ENCODE measurements at regions not wholly inside any gene's neighbourhood (a gene's known extent, or its start where the extent isn't known, plus 50 kb on each side); places are given as distances from the start of the nearest gene placed in this dataset.

DNA sequence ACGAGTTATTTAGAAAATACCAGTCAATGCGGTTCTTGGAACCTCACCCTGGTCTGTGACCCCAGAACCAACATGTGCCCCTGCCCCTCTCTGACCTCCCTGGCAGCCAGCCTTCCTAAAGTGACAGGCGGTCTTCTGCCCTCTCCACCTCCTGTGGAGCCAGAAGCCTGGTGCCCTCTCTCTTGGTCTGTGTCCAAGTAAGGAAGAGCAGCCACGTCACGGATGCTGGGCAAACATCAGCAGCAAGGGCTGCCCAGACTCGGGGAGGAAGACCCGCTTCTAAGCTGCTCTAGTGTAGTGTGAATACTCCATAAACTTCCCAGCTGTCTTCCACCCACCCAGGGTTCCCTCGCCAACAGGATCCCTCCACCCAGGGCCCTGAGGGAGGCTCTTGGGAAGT lies 272.4 kb downstream of the BMP7 start:
- no peak for DNase-seq (ENCODE audit: low read depth)
- no peak overlapping the region for H3K4me3 ChIP-seq (ENCODE audit: low read depth, low read length)
- TF ChIP-seq, protein P1, sequence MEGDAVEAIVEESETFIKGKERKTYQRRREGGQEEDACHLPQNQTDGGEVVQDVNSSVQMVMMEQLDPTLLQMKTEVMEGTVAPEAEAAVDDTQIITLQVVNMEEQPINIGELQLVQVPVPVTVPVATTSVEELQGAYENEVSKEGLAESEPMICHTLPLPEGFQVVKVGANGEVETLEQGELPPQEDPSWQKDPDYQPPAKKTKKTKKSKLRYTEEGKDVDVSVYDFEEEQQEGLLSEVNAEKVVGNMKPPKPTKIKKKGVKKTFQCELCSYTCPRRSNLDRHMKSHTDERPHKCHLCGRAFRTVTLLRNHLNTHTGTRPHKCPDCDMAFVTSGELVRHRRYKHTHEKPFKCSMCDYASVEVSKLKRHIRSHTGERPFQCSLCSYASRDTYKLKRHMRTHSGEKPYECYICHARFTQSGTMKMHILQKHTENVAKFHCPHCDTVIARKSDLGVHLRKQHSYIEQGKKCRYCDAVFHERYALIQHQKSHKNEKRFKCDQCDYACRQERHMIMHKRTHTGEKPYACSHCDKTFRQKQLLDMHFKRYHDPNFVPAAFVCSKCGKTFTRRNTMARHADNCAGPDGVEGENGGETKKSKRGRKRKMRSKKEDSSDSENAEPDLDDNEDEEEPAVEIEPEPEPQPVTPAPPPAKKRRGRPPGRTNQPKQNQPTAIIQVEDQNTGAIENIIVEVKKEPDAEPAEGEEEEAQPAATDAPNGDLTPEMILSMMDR (IDR thresholded peaks at IDR 0.05; ENCODE audit: insufficient read depth, low read depth, low read length, missing control alignments): no peak

DNA sequence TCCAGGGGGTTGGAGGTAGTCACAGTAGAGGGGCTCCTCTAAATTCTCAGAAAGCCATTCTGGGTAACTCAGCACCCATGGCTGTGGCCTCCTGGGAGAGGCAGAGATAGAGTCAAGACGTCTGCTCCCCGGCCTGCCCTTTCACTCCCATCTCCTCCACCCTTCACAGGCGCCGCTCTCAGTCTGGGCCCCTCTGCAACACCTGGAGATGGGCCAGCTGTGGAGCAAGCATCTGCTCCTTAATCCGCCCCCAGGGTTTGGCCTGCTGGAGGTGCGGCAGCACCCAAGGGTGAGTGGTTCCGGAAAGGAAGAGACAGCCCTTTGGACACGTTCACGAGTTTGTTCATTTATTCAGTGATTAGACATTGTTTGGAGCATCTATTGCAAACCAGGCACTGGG lies 271.3 kb downstream of the BMP7 start:
- TF ChIP-seq, protein P1 (IDR thresholded peaks at IDR 0.05; ENCODE audit: insufficient read depth, low read depth, low read length, missing control alignments): no peak
- DNase-seq (ENCODE audit: low read depth): no peak
- H3K4me3 ChIP-seq (ENCODE audit: low read depth, low read length): no peak overlapping the region

DNA sequence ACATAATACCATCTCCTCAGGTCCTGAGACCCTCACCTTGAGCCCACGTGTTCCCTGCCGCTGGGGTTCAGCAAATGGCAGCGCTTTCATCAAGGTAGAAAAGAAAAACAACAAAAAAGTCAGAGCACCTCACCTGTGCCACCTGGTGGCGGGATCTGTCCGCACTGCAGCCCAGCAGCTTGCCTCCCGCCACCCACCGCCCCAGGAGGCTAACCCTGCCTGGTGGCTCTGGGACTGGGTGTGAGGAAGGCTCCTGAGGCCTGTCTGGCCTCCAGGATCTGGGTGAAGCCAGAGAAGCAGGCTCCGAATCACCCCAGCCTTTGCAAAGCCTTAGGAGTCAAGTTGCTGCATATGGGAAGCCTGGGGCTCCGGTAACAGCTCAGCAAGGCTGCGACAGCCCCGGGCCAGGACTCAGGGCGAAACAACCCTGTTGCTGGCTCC lies 270.8 kb downstream of the BMP7 start:
- peak; percentile 12 for DNase-seq (ENCODE audit: low read depth)
- TF ChIP-seq, protein P1 (IDR thresholded peaks at IDR 0.05; ENCODE audit: insufficient read depth, low read depth, low read length, missing control alignments): peak; percentile 56
- H3K4me3 ChIP-seq (ENCODE audit: low read depth, low read length): no peak overlapping the region

DNA sequence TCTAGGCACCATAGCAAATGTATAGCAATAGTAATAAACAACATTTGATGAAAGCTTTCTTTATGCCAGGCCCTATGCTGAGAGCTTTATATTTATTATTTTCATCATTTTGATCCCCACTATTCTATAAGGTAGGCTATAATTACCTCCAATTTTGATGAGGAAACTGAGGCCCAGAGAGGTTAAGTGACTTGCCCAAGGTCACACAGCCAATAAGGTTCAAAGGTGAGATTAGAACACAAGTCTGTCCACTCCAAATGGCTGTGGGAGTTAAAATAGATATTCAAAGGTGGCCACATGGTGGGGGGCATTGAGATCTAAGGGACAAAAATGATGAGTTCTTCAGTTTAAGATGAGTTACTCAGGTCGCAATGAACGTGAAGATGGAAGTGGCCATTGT lies 269.9 kb downstream of the BMP7 start:
- no peak for DNase-seq (ENCODE audit: low read depth)
- TF ChIP-seq, protein P1 (IDR thresholded peaks at IDR 0.05; ENCODE audit: insufficient read depth, low read depth, low read length, missing control alignments): no peak
- H3K4me3 ChIP-seq (ENCODE audit: low read depth, low read length): no peak overlapping the region

DNA sequence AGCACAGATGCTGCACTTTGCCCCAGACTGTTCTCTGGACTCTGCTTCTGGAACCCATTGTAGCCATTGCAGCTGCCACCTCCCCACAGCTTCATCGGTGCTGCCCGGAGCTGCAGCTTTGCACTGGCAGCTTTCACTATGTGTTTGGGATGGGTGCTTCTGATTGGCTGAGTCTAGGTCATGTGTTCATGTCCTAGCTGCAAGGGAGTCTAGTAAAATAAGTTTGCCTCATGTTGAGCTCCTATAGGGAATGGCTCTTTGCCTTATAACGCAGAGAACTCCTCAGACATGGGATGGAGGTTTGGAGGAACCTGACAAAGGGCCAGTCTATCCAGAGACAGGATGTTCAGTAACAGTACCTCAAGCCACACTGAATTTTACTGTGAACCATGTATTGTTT lies 268.0 kb downstream of the BMP7 start:
- TF ChIP-seq, protein P1 (IDR thresholded peaks at IDR 0.05; ENCODE audit: insufficient read depth, low read depth, low read length, missing control alignments): no peak
- H3K4me3 ChIP-seq (ENCODE audit: low read depth, low read length): no peak overlapping the region
- DNase-seq (ENCODE audit: low read depth): no peak

DNA sequence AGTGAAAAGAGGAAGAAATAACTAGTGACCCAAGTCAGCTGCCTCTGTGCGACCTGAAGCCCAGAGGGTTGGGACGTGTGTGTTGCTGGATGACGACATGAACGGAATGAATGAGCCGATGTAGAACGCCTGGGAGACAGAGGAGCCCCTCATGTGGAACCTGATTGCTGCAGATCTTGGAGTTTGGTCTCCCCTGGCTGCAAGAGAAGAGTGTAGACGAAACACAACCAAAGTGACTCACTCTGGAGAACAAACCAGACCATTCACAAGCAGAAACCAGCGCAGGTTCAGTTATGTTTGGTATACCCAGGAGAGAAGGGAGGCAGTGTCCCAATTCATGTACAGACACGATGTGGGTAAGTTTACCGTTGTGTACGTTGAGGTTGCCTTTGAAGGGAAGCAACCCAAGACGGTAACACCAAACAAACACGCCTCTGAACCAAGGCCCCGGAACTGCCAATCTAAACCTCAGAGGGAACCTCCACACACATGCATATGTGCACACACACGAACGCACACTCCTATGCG lies 265.9 kb downstream of the BMP7 start:
- H3K4me3 ChIP-seq (ENCODE audit: low read depth, low read length): no peak overlapping the region
- DNase-seq (ENCODE audit: low read depth): no peak
- TF ChIP-seq, protein P1 (IDR thresholded peaks at IDR 0.05; ENCODE audit: insufficient read depth, low read depth, low read length, missing control alignments): no peak

DNA sequence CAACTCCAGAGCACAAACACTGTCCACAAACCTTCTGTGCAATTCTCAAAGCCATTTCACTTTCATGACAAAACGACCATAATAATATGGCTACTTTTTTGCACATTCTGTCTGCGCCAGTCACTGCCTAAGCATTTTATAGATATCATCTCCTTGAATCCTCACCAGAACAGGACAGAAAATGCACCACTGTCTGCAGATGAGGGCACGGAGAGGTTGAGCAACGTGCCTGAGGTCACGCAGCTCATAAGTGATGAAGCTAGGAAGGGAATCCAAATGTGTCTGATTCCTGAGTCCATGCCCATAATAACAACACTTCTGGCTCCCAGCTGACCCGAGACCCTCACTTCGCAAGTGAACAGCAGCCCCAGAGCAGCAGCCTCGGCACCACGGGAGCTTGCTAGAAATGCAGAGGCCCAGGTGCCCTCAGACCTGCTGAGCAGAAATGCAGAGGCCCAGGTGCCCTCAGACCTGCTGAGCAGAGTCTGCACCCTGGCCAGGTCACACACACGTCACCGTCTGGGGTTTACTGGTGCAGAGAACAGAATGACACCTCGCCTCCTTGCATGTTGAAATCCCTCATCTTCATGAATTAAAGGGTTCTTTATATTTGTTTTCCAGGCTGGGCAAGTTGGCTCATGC lies 265.2 kb downstream of the BMP7 start:
- no peak for DNase-seq (ENCODE audit: low read depth)
- H3K4me3 ChIP-seq (ENCODE audit: low read depth, low read length): no peak overlapping the region
- TF ChIP-seq, protein P1 (IDR thresholded peaks at IDR 0.05; ENCODE audit: insufficient read depth, low read depth, low read length, missing control alignments): no peak
